SHP77 treated with DMSO at 0.1 percent for 48 hours (cell line): ENCODE measurements at regions not wholly inside any gene's neighbourhood (a gene's known extent, or its start where the extent isn't known, plus 50 kb on each side); places are given as distances from the start of the nearest gene placed in this dataset.
"Not testable (repeated sequence)": the region's sequence is repeated elsewhere in the genome, so short reads cannot be mapped to it uniquely, and the experiment has no call there.

ENCODE experiments used
- DNase-seq: peaks from one replicate; lab custom pipeline; 2025; lab: John Stamatoyannopoulos, UW

DNA sequence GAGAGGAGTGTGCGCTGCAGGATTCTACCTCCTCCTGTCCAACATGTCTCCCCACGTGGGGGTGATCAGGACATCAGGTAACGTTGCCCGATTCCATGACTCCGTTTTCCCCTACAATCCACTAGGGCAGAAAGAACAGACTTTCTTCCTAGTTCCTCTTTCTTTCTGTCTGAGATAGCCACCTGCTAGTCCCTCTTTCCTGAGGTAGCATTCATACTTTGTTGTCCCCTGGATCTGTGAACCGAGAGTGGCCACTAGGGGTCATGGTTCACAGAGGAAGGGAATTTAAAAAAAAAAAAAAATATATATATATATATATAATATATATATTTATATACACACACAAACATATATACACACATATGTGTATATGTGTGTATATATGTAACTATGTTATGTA, 210.0 kb upstream of the ZNF521 start:
- DNase-seq: no peak

DNA sequence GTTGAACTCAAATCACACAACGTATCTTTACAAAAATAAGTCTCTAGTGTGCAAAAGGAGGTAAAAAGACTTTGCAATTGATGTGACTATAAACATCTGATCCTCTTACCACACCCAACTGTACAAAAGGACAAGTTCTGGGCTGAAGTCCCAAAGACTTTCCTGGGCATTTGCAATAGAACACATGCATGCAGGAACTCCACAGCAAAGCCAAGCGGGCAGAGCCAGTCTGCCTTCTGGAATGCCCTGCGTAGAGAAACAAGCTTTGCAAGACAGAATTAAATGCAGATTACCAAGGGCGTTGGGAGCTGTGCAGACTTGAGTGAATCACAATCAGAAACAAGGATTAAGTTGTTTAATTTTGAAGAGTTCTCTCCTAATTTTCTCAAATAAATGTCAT, 208.4 kb upstream of the ZNF521 start:
- DNase-seq: no peak

DNA sequence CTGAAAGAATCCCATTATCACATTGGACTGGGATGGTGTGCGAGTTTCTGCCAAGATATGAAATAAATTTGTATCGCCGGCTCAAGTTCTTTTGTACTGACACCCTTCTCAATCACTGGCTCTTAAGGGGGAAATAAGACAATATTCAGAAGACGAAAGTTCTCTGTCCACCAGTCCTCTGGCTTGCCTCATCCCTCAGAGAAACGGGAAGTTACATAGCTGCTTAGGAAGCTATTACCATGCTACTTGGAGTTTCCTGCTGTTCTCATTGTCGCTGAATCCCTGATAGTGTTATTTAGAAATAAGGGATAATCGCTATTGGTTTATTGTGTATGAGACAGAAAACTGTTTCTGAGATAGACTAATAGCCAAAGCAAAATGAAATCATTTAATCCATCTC, 205.0 kb upstream of the ZNF521 start:
- no peak for DNase-seq

DNA sequence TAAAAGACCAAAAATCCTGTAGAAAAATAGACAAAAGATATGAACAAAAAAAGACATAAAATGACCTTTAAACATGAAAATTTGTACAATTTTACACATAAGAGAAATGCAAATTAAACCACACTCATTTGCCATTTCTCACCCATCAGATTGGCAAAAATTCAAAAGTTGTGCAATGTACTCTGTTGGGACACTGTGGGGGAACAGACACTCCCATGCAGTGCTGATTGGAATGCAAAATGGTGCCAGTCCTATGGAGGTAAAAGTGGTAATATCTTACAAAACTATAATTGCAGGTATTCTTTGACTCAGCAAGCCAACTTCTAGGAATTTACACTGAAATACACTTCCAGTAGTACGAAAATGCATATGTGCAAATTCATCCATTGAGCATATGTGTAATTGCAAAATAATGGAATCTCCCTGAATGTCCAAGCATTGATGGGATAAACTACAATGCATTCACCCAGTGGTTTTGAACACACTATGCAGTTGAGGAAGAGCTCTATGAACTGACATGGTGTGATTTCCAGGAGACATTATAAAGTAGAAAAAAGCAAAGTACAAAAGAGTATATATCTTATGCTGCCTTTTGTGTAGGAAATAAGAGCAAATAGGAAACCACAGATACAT, 201.8 kb upstream of the ZNF521 start:
- DNase-seq: no peak

DNA sequence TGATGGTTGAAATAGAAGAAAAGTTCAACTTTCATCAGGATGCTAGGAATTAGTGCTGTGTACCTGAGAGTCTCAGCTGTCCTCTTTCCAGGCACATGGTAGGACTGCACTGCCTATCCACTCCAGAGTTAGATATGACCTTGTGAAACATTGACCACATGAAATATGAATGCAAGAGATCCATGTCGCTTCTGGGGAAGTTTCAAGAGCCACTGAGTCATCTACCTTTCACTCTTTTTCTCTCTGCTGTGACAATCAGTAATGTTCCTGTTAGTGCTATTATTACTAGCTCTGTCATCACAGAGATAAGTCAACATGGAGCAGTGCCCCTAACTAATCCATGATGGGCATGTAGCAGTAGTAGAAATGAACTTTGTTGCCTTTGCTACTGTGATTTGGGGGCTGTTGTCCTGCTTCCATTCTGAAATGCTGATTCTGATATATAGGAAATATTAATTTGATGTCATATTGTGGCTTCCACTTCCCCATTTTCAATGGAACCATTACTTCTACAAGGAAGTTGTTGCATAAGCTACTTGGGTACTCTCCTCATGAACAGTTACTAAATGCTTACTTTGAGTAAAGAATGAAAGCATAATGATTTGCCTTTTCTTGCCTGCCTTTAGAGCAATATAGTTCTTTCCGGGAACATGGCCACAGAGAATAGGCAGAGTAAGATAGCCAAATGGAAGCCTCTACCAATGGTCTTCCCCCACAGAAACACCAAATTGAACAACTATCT, 192.8 kb upstream of the ZNF521 start:
- no peak for DNase-seq

DNA sequence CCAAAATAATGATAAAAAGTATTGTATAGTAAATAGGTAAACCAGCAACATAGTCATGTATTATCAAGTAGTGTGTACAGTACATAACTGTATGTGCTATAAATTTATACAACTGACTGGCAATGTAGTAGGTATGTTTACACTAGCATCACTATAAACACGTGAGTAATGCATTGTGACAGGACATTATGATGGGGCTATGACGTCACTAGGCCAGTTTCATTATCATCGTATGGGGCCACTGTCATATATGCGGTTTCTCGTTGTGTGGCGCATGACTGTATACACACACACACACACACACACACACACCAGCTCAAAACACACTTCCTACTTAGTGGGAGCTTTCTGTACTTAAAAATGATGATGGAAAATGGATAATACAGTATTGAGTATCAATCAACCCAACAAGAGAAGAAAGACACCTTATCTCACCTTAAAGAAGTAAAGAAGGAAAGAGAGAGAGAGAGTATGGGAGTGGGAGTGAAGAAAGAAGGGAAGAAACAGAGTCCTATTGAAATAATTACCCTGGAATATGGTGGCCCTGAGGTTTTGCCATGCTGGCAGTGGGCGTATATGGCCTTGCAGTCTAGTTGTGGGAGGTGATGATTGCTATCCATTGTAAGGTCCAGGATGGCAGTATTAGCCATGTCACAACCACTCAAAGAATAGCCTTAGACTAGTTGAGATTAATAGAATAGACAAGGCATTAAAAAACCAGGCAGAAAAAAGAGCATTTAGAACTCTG, 186.4 kb upstream of the ZNF521 start:
- no peak for DNase-seq

DNA sequence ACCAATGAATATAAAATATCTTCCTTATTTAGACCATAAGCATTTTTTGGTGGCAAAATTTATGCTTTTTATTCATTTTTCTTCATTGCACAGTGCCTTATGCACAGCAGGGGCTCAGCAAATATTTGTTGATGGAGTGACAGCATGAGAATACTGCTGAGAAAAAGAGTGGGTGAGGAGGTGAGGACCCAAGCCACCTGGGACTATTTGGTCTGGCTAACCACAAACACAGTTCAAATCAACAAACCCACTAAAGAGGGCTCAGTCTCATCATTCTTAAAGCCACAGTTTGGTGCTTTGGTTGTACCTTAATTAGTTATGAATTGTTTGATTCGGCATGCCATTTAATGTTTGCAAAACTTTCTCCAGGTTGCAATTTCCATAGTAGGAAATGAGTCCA, 183.5 kb upstream of the ZNF521 start:
- DNase-seq: no peak

DNA sequence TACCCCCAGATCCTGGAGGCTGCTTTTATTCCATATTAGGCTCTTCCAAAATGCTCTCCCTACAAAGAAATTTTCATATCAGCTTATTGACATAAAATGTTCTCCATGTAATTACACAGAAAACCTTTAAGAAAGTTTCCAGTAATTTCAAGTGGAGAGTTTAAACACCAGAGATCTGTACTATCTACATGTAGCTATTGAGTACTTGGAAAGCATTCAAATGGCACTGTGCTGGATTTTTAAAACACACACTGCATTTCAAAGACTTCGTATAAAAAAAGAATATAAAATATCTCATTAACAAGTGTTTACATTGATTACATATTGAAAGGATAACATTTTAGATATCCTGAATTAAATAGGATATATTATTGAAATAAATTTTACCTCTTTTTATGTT, 182.4 kb upstream of the ZNF521 start:
- no peak for DNase-seq

DNA sequence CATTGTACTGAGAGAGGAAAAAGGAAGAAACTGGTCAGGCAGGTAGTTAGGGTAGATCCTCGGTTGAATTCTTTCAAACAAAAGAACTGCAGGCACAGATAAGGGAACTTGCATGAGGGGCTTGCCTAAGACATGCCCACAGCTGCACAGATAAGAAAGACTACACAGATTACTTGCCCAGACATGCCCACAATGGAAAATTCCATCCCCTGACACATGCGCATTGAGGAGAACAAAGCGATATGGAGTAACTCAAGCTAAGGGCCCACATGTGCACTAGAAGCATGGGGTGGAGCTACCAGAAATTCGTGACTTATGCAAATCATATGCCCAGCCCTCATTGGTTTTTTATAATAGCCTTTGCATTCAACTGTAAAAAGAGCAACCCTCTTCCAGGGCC, 181.3 kb upstream of the ZNF521 start:
- no peak for DNase-seq

DNA sequence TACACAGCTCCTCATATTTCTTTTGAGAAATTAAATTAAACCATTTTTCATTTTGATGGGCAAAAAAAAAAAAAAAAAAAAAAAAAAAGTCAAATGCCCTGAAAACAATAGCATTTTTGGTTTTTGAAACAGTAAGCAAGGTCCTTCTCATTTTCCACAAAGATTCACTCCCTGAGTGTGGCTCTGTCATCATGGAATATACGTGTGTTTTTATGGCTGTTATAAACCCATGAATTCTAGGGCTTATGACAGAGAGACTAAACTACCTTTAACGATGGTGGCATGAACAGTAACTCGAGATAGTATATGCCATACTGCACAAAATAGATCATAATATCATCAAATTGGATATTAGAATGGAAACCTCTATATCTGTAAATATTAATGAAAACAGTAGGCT, 179.2 kb upstream of the ZNF521 start:
- DNase-seq: no peak

DNA sequence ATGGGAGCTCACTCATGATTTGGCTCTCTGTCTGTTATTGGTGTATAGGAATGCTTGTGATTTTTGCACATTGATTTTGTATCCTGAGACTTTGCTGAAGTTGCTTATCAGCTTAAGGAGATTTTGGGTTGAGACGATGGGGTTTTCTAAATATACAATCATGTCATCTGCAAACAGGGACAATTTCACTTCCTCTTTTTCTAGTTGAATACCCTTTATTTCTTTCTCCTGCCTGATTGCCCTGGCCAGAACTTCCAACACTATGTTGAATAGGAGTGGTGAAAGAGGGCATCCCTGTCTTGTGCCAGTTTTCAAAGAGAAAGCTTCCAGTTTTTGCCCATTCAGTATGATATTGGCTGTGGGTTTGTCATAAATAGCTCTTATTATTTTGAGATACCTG, 173.8 kb upstream of the ZNF521 start:
- not testable (repeated sequence) for DNase-seq

DNA sequence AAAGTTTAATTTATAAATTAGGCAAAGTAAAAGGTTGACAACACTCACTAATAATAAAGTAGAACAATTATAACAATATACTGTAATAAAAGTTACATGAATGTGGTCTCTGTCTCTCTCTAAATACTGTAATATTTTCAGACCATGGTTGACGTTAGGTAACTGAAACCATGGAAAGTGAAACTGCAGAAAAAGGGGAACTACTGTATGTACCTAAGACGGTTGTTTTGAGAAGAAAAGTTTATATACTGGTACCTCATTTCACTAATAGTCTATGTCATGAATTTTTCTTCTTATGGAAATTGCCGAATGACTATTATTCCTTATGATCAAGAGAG, 166.7 kb upstream of the ZNF521 start:
- no peak for DNase-seq

DNA sequence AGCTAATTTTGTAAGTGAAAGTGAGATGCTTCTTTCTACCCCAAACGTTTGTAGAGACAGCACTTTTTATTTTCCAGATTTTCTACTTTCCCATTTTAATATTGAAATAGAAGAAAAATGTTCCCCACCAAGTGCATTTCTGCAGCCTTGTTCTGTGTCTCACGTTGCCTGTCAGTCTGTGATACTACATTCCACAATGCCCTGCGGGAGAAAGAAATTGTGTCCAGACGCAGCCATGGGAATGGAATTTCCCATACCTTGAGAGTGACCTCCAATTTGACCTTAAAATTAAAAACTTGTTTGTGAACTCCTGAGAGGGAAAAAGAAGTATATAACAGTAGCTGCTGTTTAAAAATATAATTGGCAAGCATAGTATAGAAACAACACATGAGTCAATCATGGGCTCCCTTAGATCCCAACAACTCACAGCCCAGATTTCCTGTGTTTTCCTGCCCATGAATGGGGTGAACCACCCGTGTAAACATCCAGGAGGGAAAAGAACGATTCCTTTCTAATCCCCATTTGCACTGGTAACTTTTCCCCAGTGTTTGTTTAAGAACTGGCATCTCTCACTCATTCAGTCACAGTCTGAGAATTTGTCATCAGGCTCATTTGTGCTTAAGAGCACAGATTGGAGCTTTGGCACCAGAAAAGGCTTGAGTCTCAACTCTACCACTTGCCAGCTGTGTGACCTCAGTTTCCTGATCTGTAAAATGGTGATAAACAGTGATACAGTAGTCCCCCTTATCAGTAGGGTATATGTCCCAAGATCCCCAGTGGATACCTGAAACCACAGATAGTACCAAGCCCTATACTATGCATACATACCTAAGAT, 166.1 kb upstream of the ZNF521 start:
- DNase-seq: no peak

DNA sequence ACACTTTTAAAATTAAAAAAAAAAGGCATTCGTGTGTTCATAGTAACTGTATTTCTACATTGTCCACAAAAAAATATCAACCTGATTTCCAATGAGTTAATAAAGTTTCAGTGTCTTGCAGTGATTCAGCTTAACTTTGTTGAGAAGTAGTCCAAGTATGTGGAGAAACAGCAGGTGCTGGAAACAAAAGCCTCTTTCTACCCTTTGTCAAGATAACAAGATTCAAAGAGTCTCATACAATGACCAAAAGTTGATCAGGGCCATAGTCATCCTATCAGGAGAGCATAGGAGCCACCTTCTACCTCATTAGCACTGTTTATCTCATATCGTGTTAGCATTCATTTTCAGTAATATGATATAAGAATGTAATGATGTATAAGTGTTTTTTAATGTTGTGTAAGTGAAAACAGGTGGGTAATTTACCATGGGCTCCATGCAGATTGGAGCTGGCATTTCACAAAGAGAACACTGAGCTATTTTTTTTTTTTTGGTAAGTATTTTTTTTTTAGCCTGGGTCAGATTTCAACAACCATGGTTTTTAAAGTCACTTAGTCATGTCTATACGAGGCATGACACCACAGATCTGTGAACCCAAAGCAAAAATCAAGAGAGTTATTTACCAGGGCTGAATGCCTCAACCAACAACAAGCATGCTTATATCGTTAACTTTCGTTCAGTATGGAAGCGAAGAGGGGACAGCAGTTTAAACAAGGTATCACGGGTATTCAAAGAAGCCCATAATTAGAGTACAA, 165.0 kb upstream of the ZNF521 start:
- DNase-seq: no peak

DNA sequence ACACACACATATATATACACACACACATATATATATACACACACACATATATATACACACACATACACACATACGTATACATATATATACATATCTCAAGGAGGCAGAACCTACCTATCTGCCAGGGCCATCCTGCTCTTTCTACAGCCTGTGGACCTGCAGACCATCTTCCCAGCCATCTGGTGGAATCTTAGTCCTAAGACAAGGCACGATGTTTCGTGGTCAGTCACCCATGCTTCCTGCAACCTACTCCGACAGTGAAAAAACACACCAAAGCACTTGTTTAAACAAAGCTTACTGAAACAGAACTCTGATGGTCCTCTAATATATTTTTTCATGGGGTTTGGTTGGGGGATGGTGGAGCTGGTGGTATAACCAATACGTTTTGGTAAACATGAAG, 164.2 kb upstream of the ZNF521 start:
- DNase-seq: no peak

DNA sequence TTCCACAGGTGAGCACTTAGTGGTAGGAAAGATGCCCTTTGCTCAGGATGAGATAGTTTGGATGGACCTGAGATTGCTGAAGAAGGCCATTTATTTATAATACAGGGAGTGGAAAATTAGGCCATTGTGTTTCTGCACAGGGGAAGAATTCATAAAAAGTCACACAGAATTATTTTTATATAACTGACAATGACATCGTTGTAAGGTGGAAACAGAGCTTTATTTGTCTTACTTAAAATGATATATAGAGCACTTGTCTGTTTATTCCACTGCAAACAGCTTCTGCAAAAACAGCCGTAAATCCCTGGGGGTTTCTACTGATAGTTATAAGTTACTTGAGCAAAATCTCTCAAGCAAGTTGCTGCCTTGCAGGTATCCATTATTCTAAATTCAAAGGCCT, 158.1 kb upstream of the ZNF521 start:
- no peak for DNase-seq

DNA sequence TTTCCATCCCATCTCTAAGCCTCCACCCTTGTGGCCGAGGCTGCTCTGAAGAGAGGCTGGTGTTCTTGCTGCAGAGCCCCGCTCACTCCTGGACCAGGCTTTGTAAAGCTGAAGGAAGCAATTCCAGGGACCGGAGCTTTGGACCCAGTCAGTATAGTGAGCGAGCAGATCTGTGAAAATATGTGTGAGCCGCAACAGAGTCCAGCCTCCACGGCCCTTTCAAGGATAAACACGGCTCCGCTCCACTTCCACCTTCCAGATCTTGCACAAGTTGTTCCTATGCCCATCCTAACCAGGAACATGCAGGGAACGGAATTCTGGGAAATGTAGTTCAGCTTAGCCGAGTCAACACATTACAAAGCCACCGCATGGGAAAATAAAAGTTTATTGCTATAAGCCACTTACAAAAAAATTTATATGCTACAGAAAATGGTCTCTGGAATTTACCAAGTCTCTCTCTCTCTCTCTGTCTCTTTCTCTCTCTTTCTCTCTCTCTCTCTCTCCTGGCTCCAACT, 151.7 kb upstream of the ZNF521 start:
- DNase-seq: no peak

DNA sequence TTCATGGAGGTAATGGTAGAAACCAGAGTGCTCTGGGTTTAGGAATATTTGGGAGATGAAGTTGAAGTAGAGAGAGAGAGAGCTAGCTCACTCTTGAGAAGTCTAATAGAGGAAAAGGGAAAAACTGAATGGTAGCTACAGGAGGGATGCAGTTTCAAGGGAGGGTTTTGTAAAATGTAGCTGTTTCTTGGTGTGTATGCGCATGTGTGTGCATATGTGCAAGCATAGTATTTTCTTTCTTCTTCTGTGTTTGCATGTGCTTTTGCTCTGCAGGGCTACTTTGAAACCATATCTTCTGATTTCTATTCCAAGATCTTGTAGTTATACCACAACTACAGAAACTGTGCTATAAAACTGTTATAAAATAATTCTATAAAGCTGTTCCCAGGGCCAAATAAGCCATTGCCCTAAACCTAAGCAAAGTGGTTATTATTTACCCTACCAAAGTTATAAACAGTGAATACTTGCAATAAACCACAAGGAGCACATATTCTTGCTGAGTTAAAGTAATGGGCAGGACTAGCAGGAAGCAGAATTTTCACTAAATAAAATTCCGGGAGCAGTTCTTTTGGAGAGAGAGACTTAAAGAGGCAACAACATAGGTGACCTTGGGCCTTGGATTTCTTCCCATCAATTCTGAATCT, 145.3 kb upstream of the ZNF521 start:
- no peak for DNase-seq

DNA sequence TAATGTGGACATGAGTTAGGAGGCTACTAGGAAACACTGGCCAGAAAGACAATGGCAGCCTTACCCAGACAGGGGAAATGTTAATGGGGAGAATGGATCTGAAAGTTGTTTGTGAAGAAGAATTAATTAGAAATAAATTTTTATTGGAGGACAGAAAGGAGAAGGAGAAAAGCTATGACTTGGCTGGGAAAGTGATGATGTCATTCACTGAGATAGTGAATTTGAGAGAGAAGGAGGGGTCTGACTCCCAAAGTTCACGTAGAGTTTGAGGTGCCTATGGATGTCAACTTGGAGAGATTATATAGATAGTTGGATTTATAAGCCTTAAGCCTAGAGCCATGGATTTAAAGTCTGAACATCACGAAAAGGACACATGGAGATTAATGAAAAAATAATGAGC, 144.6 kb upstream of the ZNF521 start:
- DNase-seq: no peak

DNA sequence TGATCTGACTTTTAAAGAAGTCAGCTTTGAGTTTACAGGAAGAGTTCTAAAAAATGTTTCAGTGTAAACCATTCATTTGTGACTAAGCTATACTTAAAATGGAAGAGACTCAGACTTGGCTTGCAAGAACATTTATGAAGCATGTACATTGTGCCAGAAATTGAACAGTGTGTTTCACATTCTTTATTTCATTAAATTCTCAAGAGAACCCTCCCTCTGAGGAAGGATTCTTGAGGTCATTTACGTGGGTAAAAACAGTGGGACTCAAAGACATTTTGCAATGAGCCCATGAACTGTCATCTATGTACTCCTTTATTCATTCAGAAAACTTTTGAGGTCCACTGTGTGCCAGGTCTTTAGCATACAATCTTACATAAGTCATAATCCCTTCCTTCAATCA, 143.6 kb upstream of the ZNF521 start:
- no peak for DNase-seq

DNA sequence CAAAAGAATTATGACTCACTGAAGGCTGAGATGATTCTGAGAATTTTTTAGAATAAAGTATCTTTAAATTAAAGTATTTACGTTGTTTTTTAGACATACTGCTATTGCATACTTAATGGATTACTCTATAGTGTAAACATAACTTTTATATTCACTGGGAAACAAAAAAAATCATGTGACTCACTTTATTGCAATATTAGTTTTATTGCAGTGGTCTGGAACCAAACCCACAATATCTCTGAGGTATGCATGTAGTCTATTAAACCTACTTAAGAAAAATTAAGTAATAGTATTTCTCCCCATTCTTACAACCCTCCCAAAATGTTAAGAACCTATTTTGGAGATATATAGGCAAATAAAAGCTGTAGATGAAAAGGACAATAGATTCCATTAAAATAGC, 142.9 kb upstream of the ZNF521 start:
- no peak for DNase-seq
